IMR-90 (cell line): ENCODE measurements at regions not wholly inside any gene's neighbourhood (a gene's known extent, or its start where the extent isn't known, plus 50 kb on each side); places are given as distances from the start of the nearest gene placed in this dataset.

ENCODE experiments used
- ATAC-seq: fragments of 200-7000 bp; cut with Tn5 transposase; 2 replicates; pipeline ENCODE4 v1.9.1; 2020; ENCODE audit warnings: low read depth, mild to moderate bottlenecking, moderate library complexity
- BruUV-seq: library from RNA; stranded (reverse); fragments of 400-500 nt; replicated peaks from 2 replicates; lab custom pipeline; 2021; lab: Mats Ljungman, UMichigan
- CTCF ChIA-PET: fragments of 300-600 bp; formaldehyde crosslinking; extraction: SDS; loops from one replicate; lab custom pipeline; 2021; ENCODE audit warnings: antibody characterized with exemption; lab: Yijun Ruan, JAX
- POLR2A ChIA-PET: fragments of 300-600 bp; sonication (Branson Sonifier 250); formaldehyde crosslinking; loops from one replicate; lab custom pipeline; 2022; ENCODE audit warnings: antibody characterized with exemption; ENCODE audit not compliant: unreplicated experiment; lab: Charles Lee
- DNase-seq: peaks from one replicate; pipeline ENCODE4 v3.0.0; 2013
- H2AFZ ChIP-seq: replicated peaks from 2 replicates; pipeline ENCODE3; 2013; ENCODE audit warnings: low read length, mild to moderate bottlenecking; ENCODE audit not compliant: poor library complexity
- H2AK5ac ChIP-seq: 2 replicates; pipeline ENCODE4 v1.6.1; 2013; ENCODE audit warnings: low read depth, low read length, inconsistent platforms
- H2AK9ac ChIP-seq: replicated peaks from 2 replicates; pipeline ENCODE3; 2013; ENCODE audit warnings: mild to moderate bottlenecking, low read depth, low read length, moderate library complexity; ENCODE audit not compliant: poor library complexity
- H2BK120ac ChIP-seq: 2 replicates; pipeline ENCODE4 v1.6.1; 2013; ENCODE audit warnings: low read depth, low read length, inconsistent platforms
- H2BK15ac ChIP-seq: 3 replicates; pipeline ENCODE4 v1.6.1; 2013; ENCODE audit warnings: low read depth, low read length, inconsistent platforms
- H2BK20ac ChIP-seq: 2 replicates; pipeline ENCODE4 v1.6.1; 2013; ENCODE audit warnings: low read depth, mild to moderate bottlenecking, inconsistent platforms, low read length, moderate library complexity
- H2BK5ac ChIP-seq: 2 replicates; pipeline ENCODE4 v1.6.1; 2013; ENCODE audit warnings: mild to moderate bottlenecking, low read depth, low read length, inconsistent platforms; ENCODE audit not compliant: poor library complexity, severe bottlenecking
- H3K14ac ChIP-seq: replicated peaks from 2 replicates; pipeline ENCODE4 v1.6.1; 2013; ENCODE audit warnings: low read depth, low read length, inconsistent platforms
- H3K18ac ChIP-seq: 2 replicates; pipeline ENCODE4 v1.6.1; 2013; ENCODE audit warnings: low read depth, low read length, control low read depth
- H3K23ac ChIP-seq: 2 replicates; pipeline ENCODE4 v1.6.1; 2013; ENCODE audit warnings: low read depth, low read length, inconsistent platforms
- H3K27ac ChIP-seq: 2 replicates; pipeline ENCODE4 v1.5.1; 2013; ENCODE audit warnings: mild to moderate bottlenecking, control low read depth, low read length; ENCODE audit not compliant: insufficient read depth
- H3K27me3 ChIP-seq: 2 replicates; pipeline ENCODE4 v1.6.1; 2013; ENCODE audit warnings: low read length; ENCODE audit not compliant: control insufficient read depth, insufficient read depth
- H3K36me3 ChIP-seq: 2 replicates; pipeline ENCODE4 v1.6.1; 2013; ENCODE audit warnings: low read length, mixed read lengths; ENCODE audit not compliant: control insufficient read depth, insufficient read depth
- H3K4ac ChIP-seq: 2 replicates; pipeline ENCODE4 v1.6.1; 2013; ENCODE audit warnings: low read depth, low read length, inconsistent platforms
- H3K4me1 ChIP-seq: 2 replicates; pipeline ENCODE4 v1.6.1; 2013; ENCODE audit warnings: low read length, mixed read lengths; ENCODE audit not compliant: control insufficient read depth, insufficient read depth
- H3K4me2 ChIP-seq: 2 replicates; pipeline ENCODE4 v1.6.1; 2013; ENCODE audit warnings: low read depth, mild to moderate bottlenecking, control low read depth, low read length, moderate library complexity
- H3K4me3 ChIP-seq: 2 replicates; pipeline ENCODE4 v1.5.1; 2013; ENCODE audit warnings: low read depth, mild to moderate bottlenecking, control low read depth, low read length, moderate library complexity; ENCODE audit not compliant: insufficient read depth
- H3K56ac ChIP-seq: 2 replicates; pipeline ENCODE4 v1.6.1; 2013; ENCODE audit warnings: low read length, inconsistent platforms; ENCODE audit not compliant: insufficient read depth; ENCODE audit errors: extremely low read depth
- H3K79me1 ChIP-seq, 2 experiments: 2 replicates each; pipeline ENCODE4 v1.6.1; 2013; ENCODE audit warnings: low read length in 2 of 2, inconsistent platforms in 1 of 2, low read depth in 1 of 2
- H3K9ac ChIP-seq: 2 replicates; pipeline ENCODE4 v1.6.1; 2013; ENCODE audit warnings: low read depth, low read length, control low read depth
- H3K9me1 ChIP-seq: 2 replicates; pipeline ENCODE4 v1.6.1; 2013; ENCODE audit warnings: low read length, inconsistent platforms; ENCODE audit not compliant: insufficient read depth
- H3K9me3 ChIP-seq: 2 replicates; pipeline ENCODE4 v1.6.1; 2013; ENCODE audit warnings: low read length; ENCODE audit not compliant: control insufficient read depth, insufficient read depth
- H4K20me1 ChIP-seq: 2 replicates; pipeline ENCODE4 v1.6.1; 2013; ENCODE audit warnings: low read length, inconsistent platforms; ENCODE audit not compliant: insufficient read depth
- H4K5ac ChIP-seq: 2 replicates; pipeline ENCODE4 v1.6.1; 2013; ENCODE audit warnings: mild to moderate bottlenecking, low read depth, low read length, control low read depth
- H4K8ac ChIP-seq, 2 experiments: 2 replicates each; pipeline ENCODE4 v1.6.1; 2013; ENCODE audit warnings: low read depth in 2 of 2, low read length in 2 of 2, control low read depth in 1 of 2, inconsistent platforms in 1 of 2
- H4K91ac ChIP-seq: 2 replicates; pipeline ENCODE4 v1.6.1; 2013; ENCODE audit warnings: low read depth, low read length, inconsistent platforms; ENCODE audit not compliant: insufficient read depth
- BHLHE40 ChIP-seq: fragments of 150-350 bp; IDR thresholded peaks from 2 replicates; pipeline ENCODE4 v1.6.1; 2016; ENCODE audit warnings: mild to moderate bottlenecking, low read depth, low read length
- CEBPB ChIP-seq: IDR thresholded peaks from 2 replicates; pipeline ENCODE4 v1.6.1; 2012; ENCODE audit warnings: low read depth, low read length, improper control_type of control experiment
- CHD1 ChIP-seq: IDR thresholded peaks from 2 replicates; pipeline ENCODE4 v1.6.1; 2012; ENCODE audit warnings: low read depth, low read length, improper control_type of control experiment
- CTCF ChIP-seq: conservative IDR thresholded peaks from 2 replicates; pipeline ENCODE4 v1.5.1; 2012; ENCODE audit warnings: mild to moderate bottlenecking, low read depth, low read length, improper control_type of control experiment
- ELK1 ChIP-seq: fragments of 150-350 bp; IDR thresholded peaks from 2 replicates; pipeline ENCODE4 v1.6.1; 2016; ENCODE audit warnings: low read depth, mild to moderate bottlenecking, low read length, moderate library complexity, borderline replicate concordance
- FOS ChIP-seq: fragments of 150-350 bp; IDR thresholded peaks from 2 replicates; pipeline ENCODE4 v1.6.1; 2016; ENCODE audit warnings: low read depth, low read length
- MAFK ChIP-seq: IDR thresholded peaks from 2 replicates; pipeline ENCODE4 v1.6.1; 2012; ENCODE audit warnings: low read depth, low read length, improper control_type of control experiment
- MAZ ChIP-seq: IDR thresholded peaks from 2 replicates; pipeline ENCODE4 v1.6.1; 2012; ENCODE audit warnings: low read depth, mild to moderate bottlenecking, low read length, improper control_type of control experiment, moderate library complexity, borderline replicate concordance
- MXI1 ChIP-seq: IDR thresholded peaks from 2 replicates; pipeline ENCODE4 v1.6.1; 2012; ENCODE audit warnings: low read depth, mild to moderate bottlenecking, low read length, moderate library complexity, borderline replicate concordance
- NFE2L2 ChIP-seq: fragments of 150-350 bp; IDR thresholded peaks from 2 replicates; pipeline ENCODE4 v1.6.1; 2016; ENCODE audit warnings: low read depth, mild to moderate bottlenecking, low read length
- POLR2A ChIP-seq: IDR thresholded peaks from 2 replicates; pipeline ENCODE4 v1.6.1; 2012; ENCODE audit warnings: mild to moderate bottlenecking, low read depth, low read length
- RAD21 ChIP-seq: IDR thresholded peaks from 2 replicates; pipeline ENCODE4 v1.6.1; 2012; ENCODE audit warnings: low read length, improper control_type of control experiment
- RCOR1 ChIP-seq: IDR thresholded peaks from 2 replicates; pipeline ENCODE4 v1.6.1; 2012; ENCODE audit warnings: mild to moderate bottlenecking, low read length, improper control_type of control experiment; ENCODE audit not compliant: insufficient replicate concordance
- RFX5 ChIP-seq: IDR thresholded peaks from 2 replicates; pipeline ENCODE4 v1.8.0; 2012; ENCODE audit warnings: low read depth, mild to moderate bottlenecking, low read length, moderate library complexity
- SMC3 ChIP-seq: fragments of 150-350 bp; IDR thresholded peaks from 2 replicates; pipeline ENCODE4 v1.6.1; 2016; ENCODE audit warnings: low read depth, mild to moderate bottlenecking, antibody characterized with exemption, low read length, moderate library complexity
- USF2 ChIP-seq: fragments of 150-350 bp; IDR thresholded peaks from 2 replicates; pipeline ENCODE4 v1.6.1; 2017; ENCODE audit warnings: mild to moderate bottlenecking, antibody characterized with exemption, low read length, low read depth
- WGBS, 2 experiments: methylation state at CpG; one replicate each; pipeline versions ENCODE4 v1.1.5 to v1.1.7; 2013; ENCODE audit warnings: missing lambda C conversion rate in 2 of 2; ENCODE audit not compliant: insufficient read length in 1 of 2; ENCODE audit errors: extremely low coverage in 2 of 2; 5-methylcytosine and 5-hydroxymethylcytosine counted together
- dilution Hi-C: fragments of 300-500 bp; cut with HindIII; formaldehyde crosslinking; loops from one replicate; pipeline ENCODE4 v1.14.3; 2018; ENCODE audit warnings: low sequenced_read_pairs; ENCODE audit not compliant: unreplicated experiment
- in situ Hi-C: fragments of 300-500 bp; cut with MboI; formaldehyde crosslinking; loops from 3 replicates; pipeline ENCODE4 v1.14.3; 2019; ENCODE audit warnings: low sequenced_read_pairs, inconsistent platforms, mixed read lengths
- intact Hi-C: fragments of 100-400 bp; cut with micrococcal nuclease; formaldehyde crosslinking; loops from 2 replicates; pipeline ENCODE4 v1.10.0; 2022

GRCh38 chr12:72729451-72730010, 457.4 kb downstream of the TRHDE start:
- CTCF ChIA-PET = no interaction called here

More at GRCh38 chr12:72729451-72730010, 457.4 kb downstream of the TRHDE start:
- Histone ChIP-seq H4K5ac (no peak overlapping the region), H3K18ac (no peak overlapping the region), H2AK5ac (no peak overlapping the region), H3K4me1 (no peaks in the 10 kb centered on the region), H3K9me3 (no peaks in the 10 kb centered on the region), H4K8ac (no peak overlapping the region), H2AFZ (no peak overlapping the region), H3K56ac (no peak overlapping the region), H3K27ac (no peak overlapping the region), H3K79me1 (no peaks in the 10 kb centered on the region), H2BK120ac (no peak overlapping the region), H4K20me1 (no peaks in the 10 kb centered on the region), H3K14ac (no peak overlapping the region), H3K27me3 (no peaks in the 10 kb centered on the region), H3K9me1 (no peaks in the 10 kb centered on the region), H4K91ac (no peak overlapping the region), H3K23ac (no peak overlapping the region), H2AK9ac (no peak overlapping the region), H2BK15ac (no peak overlapping the region), H3K36me3 (no peaks in the 10 kb centered on the region), H2BK5ac (no peak overlapping the region), H3K4ac (no peak overlapping the region), H3K4me3 (no peak overlapping the region), H3K4me2 (no peak overlapping the region), H2BK20ac (no peak overlapping the region), H3K9ac (no peak overlapping the region)
- dilution Hi-C loops = no loop called here
- BruUV-seq = no TSS peak
- POLR2A ChIA-PET = interaction anchor here (0.6 kb wide), 1 partner anchor 12 kb away, joined by 3 read pairs; no protein-coding TSS in a partner anchor
- no CpG with 5 or more reads among the region's 1 CpG for WGBS, 2 experiments
- no peak for DNase-seq
- no peak for ATAC-seq
- TF ChIP-seq RCOR1 (no peak), CEBPB (no peak), BHLHE40 (no peak), MAFK (no peak), CHD1 (no peak), RFX5 (no peak), CTCF (no peak), MXI1 (no peak), ELK1 (no peak), MAZ (no peak), NFE2L2 (no peak), USF2 (no peak), RAD21 (no peak), SMC3 (no peak), POLR2A (no peak), FOS (no peak)
- in situ Hi-C loops = no loop called here
- intact Hi-C loops = no loop called here
